Heart left ventricle (tissue), 13 donors: ENCODE measurements at regions not wholly inside any gene's neighbourhood (a gene's known extent, or its start where the extent isn't known, plus 50 kb on each side); places are given as distances from the start of the nearest gene placed in this dataset.

Experiments
- POLR2A ChIP-seq, 2 donors: fragments of 450-650 bp; IDR thresholded peaks; one replicate each; pipeline ENCODE4 v1.6.1; 2017; ENCODE audit warnings: antibody characterized with exemption in 2 of 2, mild to moderate bottlenecking in 2 of 2, moderate library complexity in 2 of 2
- TF ChIP-seq, protein P1 (sequence below), 12 donors: fragments of 200-600 bp; sonication (generic) in 4 of 12; IDR thresholded peaks; one replicate each; pipeline versions ENCODE4 v1.5.0 to v1.8.0; 2018 to 2022; ENCODE audit warnings: antibody characterized with exemption in 12 of 12, mild to moderate bottlenecking in 5 of 12
- donor health status: ischemic (EF 13 %, LVEDD 7.1; RV severe dilation, severe dysfunction).
- donor health status: DM: no; HTN: yes; CAD: no.
- donor health status: DM: no; HTN: no; CAD: no.
- donor health status: ischemic (EF 25% LVEDD 6.9; RV normal size, moderate dysfunction).
- donor health status: ischemic (EF 25% LVEDD 5.7; RV mildly dilated, moderate dysfunction).
- donor health status: ischemic (EF 35%, LVEDD 5.7; RV mildly dilated, moderate dysfunction).
- donor health status: nonischemic (EF 11% LVEDD 7.7; RV severe dilation, severe dysfunction).
- donor health status: DM: yes; HTN: yes; CAD: no.
- donor health status: PGD.
- donor health status: ischemic (EF 29% LVEDD 5.4; RV normal size, mild dysfunction).
- donor health status: nonischemic (EF 23%, LVEDD 6.1; RV moderate dilation, normal function).

DNA sequence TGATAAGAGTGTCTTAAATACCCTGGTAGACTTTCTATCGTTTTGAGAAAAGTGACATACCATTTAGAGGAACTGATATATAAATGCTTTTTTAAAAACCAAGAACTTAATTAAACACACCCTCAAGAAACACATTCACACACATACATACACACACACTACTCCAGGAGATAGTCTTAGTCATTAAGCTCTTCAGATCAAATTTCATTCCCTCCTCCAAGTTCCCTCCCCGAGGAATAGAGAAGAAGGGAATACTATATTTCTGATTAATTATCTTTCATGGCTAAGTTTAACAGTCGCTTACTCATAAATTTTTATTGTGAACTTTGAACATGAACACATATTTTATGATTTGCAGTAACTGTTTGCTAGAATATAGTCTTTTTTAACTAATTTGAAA lies 1109.5 kb downstream of the SLITRK1 start:
- TF ChIP-seq, protein P1, sequence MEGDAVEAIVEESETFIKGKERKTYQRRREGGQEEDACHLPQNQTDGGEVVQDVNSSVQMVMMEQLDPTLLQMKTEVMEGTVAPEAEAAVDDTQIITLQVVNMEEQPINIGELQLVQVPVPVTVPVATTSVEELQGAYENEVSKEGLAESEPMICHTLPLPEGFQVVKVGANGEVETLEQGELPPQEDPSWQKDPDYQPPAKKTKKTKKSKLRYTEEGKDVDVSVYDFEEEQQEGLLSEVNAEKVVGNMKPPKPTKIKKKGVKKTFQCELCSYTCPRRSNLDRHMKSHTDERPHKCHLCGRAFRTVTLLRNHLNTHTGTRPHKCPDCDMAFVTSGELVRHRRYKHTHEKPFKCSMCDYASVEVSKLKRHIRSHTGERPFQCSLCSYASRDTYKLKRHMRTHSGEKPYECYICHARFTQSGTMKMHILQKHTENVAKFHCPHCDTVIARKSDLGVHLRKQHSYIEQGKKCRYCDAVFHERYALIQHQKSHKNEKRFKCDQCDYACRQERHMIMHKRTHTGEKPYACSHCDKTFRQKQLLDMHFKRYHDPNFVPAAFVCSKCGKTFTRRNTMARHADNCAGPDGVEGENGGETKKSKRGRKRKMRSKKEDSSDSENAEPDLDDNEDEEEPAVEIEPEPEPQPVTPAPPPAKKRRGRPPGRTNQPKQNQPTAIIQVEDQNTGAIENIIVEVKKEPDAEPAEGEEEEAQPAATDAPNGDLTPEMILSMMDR (IDR thresholded peaks at IDR 0.05), result no peak
- no peak for TF ChIP-seq POLR2A (IDR thresholded peaks at IDR 0.05)
